CD4-positive, alpha-beta T cell treated with Interleukin-2 at 100 ng/mL for 4 hours (primary cell): ENCODE measurements at regions not wholly inside any gene's neighbourhood (a gene's known extent, or its start where the extent isn't known, plus 50 kb on each side); places are given as distances from the start of the nearest gene placed in this dataset.
"Not testable (repeated sequence)": the region's sequence is repeated elsewhere in the genome, so short reads cannot be mapped to it uniquely, and the experiment has no call there.

Experiments used
- DNase-seq: peaks from one replicate; pipeline ENCODE4 v3.0.0-alpha.2; 2020; ENCODE audit warnings: low spot score

- DNase-seq = no peak
Observed at GRCh38 chr5:39955156-39955555, 530.4 kb upstream of the DAB2 start.

- no peak for DNase-seq
Observed at GRCh38 chr5:39951070-39951469, 526.3 kb upstream of the DAB2 start.

GRCh38 chr5:39948867-39949468 is 524.2 kb upstream of the DAB2 start:
- DNase-seq = peak; percentile 79

GRCh38 chr5:39948341-39948740 is 523.6 kb upstream of the DAB2 start:
- no peak for DNase-seq

- no peak for DNase-seq
Observed at GRCh38 chr5:39947657-39948056, 522.9 kb upstream of the DAB2 start.

- DNase-seq = no peak
Observed at GRCh38 chr5:39946356-39947045, 521.7 kb upstream of the DAB2 start.

- DNase-seq = no peak
Observed at GRCh38 chr5:39945870-39946269, 521.1 kb upstream of the DAB2 start.

- no peak for DNase-seq
Observed at GRCh38 chr5:39943811-39944210, 519.0 kb upstream of the DAB2 start.

- no peak for DNase-seq
Observed at GRCh38 chr5:39942606-39943005, 517.8 kb upstream of the DAB2 start.

- DNase-seq = no peak
Observed at GRCh38 chr5:39941416-39941815, 516.6 kb upstream of the DAB2 start.

- DNase-seq = no peak
Observed at GRCh38 chr5:39934830-39935229, 510.1 kb upstream of the DAB2 start.

GRCh38 chr5:39933061-39933460 is 508.3 kb upstream of the DAB2 start:
- DNase-seq = no peak

- DNase-seq = no peak
Observed at GRCh38 chr5:39928709-39929108, 503.9 kb upstream of the DAB2 start.

- no peak for DNase-seq
Observed at GRCh38 chr5:39919876-39920275, 495.1 kb upstream of the DAB2 start.

- no peak for DNase-seq
Observed at GRCh38 chr5:39912906-39913305, 488.1 kb upstream of the DAB2 start.

GRCh38 chr5:39907267-39907951 is 482.6 kb upstream of the DAB2 start:
- not testable (repeated sequence) for DNase-seq

- no peak for DNase-seq
Observed at GRCh38 chr5:39906146-39906545, 481.4 kb upstream of the DAB2 start.

- DNase-seq = no peak
Observed at GRCh38 chr5:39905356-39905755, 480.6 kb upstream of the DAB2 start.

- no peak for DNase-seq
Observed at GRCh38 chr5:39902626-39903025, 477.8 kb upstream of the DAB2 start.

GRCh38 chr5:39898731-39899130 is 474.0 kb upstream of the DAB2 start:
- DNase-seq = no peak

GRCh38 chr5:39896706-39897105 is 471.9 kb upstream of the DAB2 start:
- no peak for DNase-seq

GRCh38 chr5:39896104-39896503 is 471.3 kb upstream of the DAB2 start:
- no peak for DNase-seq

GRCh38 chr5:39892708-39893107 is 467.9 kb upstream of the DAB2 start:
- no peak for DNase-seq

- no peak for DNase-seq
Observed at GRCh38 chr5:39891376-39891775, 466.6 kb upstream of the DAB2 start.
